Fibroblast of villous mesenchyme (primary cell): ENCODE measurements at regions not wholly inside any gene's neighbourhood (a gene's known extent, or its start where the extent isn't known, plus 50 kb on each side); places are given as distances from the start of the nearest gene placed in this dataset.

Source experiments
- DNase-seq: peaks from one replicate; pipeline ENCODE4 v3.0.0-alpha.2; 2010; ENCODE audit warnings: low read depth
- H3K4me3 ChIP-seq: 2 replicates; pipeline ENCODE4 v1.5.1; 2011; ENCODE audit warnings: low read depth, mild to moderate bottlenecking, low read length
- TF ChIP-seq, protein P1 (sequence below): IDR thresholded peaks from 2 replicates; pipeline ENCODE4 v1.5.1; 2012; ENCODE audit warnings: low read depth, mild to moderate bottlenecking, low read length; ENCODE audit not compliant: insufficient read depth

DNA sequence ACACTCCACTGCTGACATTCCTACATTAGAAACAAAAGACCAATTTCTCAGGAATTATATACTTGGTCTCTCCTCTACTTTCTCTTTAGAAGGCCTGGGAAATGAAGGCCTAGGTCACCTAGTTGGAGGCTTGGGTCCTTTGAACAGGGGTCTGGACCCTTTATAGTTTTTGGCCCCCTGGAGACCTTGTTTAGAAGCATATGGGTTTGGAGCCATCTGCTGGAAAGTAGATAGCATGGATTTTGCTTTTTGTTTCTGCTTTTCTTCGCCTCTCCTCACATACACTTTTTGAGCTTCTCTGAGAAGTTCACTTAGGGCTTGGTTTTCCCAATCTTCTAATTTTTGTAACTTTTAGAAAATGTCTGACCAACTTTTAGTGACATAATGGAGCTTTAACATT lies 67.1 kb upstream of the CDK20 start:
- no peak overlapping the region for H3K4me3 ChIP-seq
- TF ChIP-seq, protein P1, sequence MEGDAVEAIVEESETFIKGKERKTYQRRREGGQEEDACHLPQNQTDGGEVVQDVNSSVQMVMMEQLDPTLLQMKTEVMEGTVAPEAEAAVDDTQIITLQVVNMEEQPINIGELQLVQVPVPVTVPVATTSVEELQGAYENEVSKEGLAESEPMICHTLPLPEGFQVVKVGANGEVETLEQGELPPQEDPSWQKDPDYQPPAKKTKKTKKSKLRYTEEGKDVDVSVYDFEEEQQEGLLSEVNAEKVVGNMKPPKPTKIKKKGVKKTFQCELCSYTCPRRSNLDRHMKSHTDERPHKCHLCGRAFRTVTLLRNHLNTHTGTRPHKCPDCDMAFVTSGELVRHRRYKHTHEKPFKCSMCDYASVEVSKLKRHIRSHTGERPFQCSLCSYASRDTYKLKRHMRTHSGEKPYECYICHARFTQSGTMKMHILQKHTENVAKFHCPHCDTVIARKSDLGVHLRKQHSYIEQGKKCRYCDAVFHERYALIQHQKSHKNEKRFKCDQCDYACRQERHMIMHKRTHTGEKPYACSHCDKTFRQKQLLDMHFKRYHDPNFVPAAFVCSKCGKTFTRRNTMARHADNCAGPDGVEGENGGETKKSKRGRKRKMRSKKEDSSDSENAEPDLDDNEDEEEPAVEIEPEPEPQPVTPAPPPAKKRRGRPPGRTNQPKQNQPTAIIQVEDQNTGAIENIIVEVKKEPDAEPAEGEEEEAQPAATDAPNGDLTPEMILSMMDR = peak; percentile 51
- DNase-seq = peak; percentile 30

DNA sequence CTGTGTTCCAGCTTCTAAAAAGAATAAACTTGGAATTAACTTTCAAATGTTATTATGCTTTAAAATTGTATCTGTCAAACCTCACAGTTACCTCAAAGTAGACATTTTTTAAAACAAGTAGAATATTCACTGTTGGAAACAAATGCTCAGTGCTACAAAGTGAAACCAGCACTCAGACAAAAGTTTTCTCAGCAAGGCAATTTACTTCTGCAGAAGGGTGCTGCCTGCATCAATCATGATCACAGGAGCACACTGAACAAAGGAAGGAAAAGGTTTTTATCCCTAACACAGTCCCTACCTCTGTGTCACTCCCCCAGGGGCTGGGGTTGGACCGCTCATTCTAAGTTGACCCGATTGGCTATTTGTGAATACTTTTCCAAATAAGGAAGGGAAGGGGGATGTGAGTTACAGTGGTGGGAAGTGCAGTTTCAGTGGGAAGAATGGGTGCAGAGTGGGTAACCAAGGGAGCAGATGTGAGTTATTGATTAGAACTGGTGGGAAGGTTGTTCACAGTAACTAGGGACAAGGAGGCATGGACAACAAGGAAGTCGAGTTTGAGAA lies 63.0 kb upstream of the CDK20 start:
- no peak for DNase-seq
- H3K4me3 ChIP-seq = no peak overlapping the region
- TF ChIP-seq, protein P1 = no peak

DNA sequence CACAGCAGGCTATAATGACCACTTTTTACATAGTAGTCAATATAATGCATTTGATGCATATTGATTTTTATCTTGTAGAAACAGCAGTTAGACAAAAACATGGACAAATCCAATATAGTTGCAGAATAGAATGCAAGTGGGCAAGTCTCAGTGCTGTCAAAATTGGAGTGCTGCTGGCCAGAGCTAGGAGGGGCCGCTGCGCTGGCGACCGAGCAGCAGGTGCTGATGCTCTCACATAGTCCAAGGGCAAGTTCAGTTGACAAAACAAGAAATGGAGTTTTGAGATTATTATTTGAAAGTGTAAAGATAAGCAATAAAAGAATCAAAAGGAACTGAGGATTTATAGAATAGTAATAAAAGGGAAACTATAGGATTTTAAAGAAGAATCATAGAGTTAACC lies 60.6 kb upstream of the CDK20 start:
- DNase-seq = no peak
- TF ChIP-seq, protein P1 = no peak
- no peak overlapping the region for H3K4me3 ChIP-seq

DNA sequence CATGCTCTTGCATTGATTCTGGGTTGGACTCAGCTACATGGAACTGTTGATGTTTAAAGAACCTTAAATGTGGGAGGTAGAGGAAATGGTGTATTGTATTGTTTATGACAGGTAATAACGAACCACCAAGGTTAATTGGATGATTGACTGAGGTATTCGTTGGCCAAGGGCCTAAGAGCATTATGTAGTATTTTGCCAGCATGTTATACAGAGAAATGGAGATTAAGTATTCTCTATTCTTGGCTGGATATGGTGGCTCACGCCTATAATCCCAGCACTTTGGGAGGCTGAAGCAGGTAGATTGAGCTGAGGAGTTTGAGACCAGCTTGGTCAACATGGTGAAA lies 59.0 kb upstream of the CDK20 start:
- TF ChIP-seq, protein P1 = no peak
- H3K4me3 ChIP-seq = no peak overlapping the region
- no peak for DNase-seq

DNA sequence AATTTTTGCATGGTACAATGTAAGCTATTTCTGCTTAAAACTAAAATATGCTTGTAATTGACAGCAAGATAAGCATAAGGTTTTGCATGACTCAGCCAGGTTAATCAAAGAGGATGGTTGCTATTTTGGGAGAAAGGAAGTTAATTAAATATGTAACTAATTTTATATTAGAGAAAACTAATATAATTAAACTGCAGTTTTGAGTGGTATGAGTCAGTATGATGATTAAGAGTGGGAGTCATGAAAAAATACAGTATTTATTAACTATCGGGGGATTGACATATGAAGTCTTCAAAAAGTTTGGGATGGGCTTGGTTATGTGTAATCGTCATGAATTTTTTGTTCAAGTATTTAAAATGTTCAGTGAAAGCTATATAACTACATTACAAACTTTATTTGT lies 54.0 kb upstream of the CDK20 start:
- TF ChIP-seq, protein P1 = no peak
- no peak for DNase-seq
- H3K4me3 ChIP-seq = no peak overlapping the region

DNA sequence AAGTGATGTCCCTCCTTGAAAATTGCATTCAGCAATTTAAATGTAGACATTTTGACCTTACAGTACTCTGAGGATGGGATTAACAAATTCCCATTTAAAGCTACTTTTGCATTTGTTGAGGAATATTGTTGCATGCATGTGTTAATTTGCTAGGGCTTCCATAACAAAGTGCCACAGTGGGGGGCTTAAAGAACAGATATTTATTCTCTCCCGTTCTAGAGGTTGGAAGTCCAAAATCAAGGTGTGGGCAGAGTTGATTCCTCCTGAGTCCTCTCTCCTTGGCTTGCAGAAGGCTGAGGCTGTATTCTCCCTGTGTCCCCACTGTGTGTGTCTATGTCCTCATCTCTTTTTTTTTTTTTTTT lies 51.8 kb upstream of the CDK20 start:
- TF ChIP-seq, protein P1 = no peak
- DNase-seq = no peak
- H3K4me3 ChIP-seq = no peak overlapping the region

DNA sequence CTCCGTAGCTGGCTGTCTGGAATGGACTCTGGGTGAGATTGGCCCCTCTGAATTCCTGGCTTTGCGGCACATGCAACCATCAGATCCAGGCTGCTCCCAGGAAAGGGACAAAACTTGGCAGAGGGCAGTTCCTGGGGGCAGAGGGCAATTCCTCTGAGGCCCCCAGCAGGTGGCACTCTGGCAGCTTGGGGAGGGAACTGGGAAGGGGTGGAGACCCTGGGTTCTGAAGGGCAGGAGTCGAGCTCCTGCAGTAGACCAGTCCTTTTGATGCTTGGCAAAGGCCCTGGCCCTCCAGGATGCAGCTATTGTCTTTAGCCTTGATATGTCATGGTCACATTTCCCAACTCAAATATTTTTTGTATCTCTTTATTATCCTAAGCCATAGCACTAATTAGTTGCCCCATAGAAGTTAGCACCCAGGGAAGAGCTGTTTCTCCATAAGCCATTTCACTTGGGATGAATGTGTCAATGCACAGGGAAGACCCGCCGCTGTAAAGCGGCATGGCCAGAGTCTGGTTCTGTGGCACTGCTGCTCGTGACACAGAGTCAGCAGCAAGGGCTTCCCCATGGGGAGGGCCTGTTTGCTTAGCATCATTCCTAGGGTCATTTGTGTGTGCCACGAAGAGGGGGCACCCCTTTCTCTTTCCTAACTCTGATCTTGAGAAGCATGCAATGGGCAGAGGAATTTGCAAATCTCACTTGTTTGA lies 51.2 kb upstream of the CDK20 start:
- TF ChIP-seq, protein P1 = no peak
- no peak overlapping the region for H3K4me3 ChIP-seq
- DNase-seq = no peak
